ENCODE measurements at regions not wholly inside any gene's neighbourhood (a gene's known extent, or its start where the extent isn't known, plus 50 kb on each side); places are given as distances from the start of the nearest gene placed in this dataset.

DNA sequence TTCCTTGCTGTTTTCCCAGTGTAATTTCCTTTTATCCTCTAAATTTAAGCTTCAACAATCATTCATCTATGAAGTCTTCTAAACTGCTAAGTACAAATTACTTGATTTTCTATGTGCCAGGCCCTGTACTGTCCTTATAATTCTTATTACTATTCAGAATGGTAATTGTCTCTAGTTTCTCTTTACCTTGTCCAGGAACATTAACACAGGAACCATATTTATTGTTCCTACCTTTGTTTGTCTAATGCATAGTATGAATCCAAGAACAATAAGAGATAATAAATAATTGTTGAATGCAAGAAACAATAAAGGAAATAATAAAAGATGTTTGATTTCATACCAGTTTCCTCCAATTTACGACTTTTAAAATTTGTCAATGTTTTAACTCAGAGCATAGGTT is 1083.2 kb downstream of the ROBO2 start:
- no peak overlapping the region for H3K4me3 ChIP-seq (ENCODE audit: low read length)
- no peak for DNase-seq (ENCODE audit: low read depth)
- TF ChIP-seq, protein P1, sequence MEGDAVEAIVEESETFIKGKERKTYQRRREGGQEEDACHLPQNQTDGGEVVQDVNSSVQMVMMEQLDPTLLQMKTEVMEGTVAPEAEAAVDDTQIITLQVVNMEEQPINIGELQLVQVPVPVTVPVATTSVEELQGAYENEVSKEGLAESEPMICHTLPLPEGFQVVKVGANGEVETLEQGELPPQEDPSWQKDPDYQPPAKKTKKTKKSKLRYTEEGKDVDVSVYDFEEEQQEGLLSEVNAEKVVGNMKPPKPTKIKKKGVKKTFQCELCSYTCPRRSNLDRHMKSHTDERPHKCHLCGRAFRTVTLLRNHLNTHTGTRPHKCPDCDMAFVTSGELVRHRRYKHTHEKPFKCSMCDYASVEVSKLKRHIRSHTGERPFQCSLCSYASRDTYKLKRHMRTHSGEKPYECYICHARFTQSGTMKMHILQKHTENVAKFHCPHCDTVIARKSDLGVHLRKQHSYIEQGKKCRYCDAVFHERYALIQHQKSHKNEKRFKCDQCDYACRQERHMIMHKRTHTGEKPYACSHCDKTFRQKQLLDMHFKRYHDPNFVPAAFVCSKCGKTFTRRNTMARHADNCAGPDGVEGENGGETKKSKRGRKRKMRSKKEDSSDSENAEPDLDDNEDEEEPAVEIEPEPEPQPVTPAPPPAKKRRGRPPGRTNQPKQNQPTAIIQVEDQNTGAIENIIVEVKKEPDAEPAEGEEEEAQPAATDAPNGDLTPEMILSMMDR (IDR thresholded peaks at IDR 0.05; ENCODE audit: insufficient read depth, low read depth, low read length, missing control alignments): no peak

DNA sequence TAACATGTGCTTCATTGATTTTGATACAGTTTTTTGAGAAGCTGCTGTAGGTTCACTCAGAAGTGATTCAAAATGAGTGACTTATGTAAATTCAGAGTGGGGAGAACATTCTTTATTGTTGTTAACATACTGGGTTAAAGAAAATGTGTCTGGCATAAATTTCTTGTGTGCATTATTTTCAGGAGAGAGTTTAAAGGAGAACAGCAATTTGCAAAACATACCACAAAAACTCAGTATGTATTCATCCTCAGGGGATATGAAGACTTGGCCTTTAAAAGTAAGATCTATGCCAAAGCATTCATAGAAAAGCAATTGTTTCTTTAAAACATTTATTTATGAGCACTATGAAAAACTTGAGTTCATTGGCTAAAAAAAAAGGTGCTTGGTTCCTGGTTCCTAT is 1089.8 kb downstream of the ROBO2 start:
- no peak overlapping the region for H3K4me3 ChIP-seq (ENCODE audit: low read length)
- DNase-seq (ENCODE audit: low read depth): no peak
- TF ChIP-seq, protein P1 (IDR thresholded peaks at IDR 0.05; ENCODE audit: insufficient read depth, low read depth, low read length, missing control alignments): no peak

DNA sequence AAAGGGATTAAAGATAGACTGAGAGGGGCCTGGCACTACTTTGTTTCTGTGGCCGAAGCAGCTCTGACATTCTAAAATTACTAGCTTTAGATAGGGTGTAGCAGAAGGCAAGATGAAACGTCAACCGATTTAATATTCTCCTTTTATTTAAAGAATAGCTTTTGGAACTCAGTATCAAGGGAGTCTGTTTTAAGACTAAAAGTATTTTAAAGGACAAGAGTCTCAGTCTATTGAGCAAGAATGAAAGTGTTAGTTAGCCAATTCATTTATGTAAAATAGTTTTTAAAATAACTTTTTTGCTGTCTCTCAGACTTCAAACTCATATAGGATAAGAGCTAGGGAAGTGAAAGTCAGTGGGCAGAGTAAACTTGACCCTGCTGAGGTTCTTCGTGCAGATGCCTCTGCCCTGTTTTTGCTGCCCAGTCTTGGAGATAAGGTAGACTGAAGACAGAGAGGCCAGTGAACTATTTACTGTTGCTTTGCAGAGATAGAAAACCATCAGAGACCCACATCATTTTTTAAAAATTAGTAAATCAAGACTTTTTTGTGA is 1090.9 kb downstream of the ROBO2 start:
- no peak for DNase-seq (ENCODE audit: low read depth)
- no peak overlapping the region for H3K4me3 ChIP-seq (ENCODE audit: low read length)
- TF ChIP-seq, protein P1 (IDR thresholded peaks at IDR 0.05; ENCODE audit: insufficient read depth, low read depth, low read length, missing control alignments): no peak

DNA sequence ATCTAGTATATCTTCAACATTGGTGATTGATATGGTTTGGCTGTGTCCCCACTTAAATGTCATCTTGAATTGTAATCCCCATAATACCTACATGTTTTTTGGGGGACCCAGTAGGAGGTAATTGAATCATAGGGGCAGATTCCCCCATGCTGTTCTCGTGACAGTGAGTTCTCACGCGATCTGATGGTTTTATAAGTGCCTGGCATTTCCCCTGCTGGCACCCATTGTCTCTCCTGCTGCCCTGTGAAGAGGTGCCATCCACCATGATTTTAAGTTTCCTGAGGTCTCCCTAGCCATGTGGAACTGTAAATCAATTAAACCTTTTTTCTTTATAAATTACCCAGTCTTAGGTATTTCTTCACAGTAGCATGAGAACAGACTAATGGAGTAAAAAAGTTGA is 1094.6 kb downstream of the ROBO2 start:
- no peak overlapping the region for H3K4me3 ChIP-seq (ENCODE audit: low read length)
- TF ChIP-seq, protein P1 (IDR thresholded peaks at IDR 0.05; ENCODE audit: insufficient read depth, low read depth, low read length, missing control alignments): no peak

DNA sequence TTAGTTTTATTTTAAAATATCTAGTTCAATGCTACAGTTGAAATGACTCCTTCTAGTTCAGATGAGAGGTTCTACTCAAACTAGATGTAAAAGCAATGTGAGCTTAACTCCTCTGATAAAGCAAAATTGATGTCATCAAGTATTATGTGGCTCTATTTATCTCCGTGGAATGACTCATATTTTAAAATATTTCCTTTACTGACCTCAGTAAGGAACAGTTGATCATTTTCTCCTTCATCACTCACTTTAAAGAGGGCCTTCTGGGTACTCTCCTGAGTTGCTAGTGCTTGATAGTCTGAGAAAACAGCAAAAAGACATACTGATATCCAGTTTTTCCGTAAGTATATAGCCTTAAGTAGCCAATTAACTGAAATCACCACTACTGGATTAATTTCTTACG is 1099.3 kb downstream of the ROBO2 start:
- peak; percentile 53 for DNase-seq (ENCODE audit: low read depth)
- TF ChIP-seq, protein P1 (IDR thresholded peaks at IDR 0.05; ENCODE audit: insufficient read depth, low read depth, low read length, missing control alignments): no peak

More for the DNA sequence above, 1094.6 kb downstream of the ROBO2 start:
- DNase-seq (ENCODE audit: low read depth): no peak

DNA sequence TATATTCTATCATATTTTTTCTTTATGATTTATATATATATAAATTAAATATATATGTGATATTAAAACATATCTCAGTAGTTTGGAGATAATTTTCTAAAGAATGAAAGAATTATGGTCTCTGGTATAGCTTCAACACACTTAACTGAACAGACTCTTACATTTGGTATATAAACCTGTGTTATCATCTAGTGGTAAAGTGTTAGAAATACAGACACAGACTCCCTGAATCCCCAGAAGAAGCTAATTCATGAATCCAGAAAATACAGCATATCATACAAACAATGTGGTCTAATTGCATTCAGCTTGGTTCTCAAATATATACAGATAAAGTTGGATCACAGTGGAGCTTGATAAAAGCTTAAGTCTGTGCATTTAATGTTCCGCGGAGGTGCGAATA is 1100.4 kb downstream of the ROBO2 start:
- no peak overlapping the region for H3K4me3 ChIP-seq (ENCODE audit: low read length)
- no peak for DNase-seq (ENCODE audit: low read depth)
- TF ChIP-seq, protein P1 (IDR thresholded peaks at IDR 0.05; ENCODE audit: insufficient read depth, low read depth, low read length, missing control alignments): no peak

More for the DNA sequence above, 1099.3 kb downstream of the ROBO2 start:
- H3K4me3 ChIP-seq (ENCODE audit: low read length): no peak overlapping the region

DNA sequence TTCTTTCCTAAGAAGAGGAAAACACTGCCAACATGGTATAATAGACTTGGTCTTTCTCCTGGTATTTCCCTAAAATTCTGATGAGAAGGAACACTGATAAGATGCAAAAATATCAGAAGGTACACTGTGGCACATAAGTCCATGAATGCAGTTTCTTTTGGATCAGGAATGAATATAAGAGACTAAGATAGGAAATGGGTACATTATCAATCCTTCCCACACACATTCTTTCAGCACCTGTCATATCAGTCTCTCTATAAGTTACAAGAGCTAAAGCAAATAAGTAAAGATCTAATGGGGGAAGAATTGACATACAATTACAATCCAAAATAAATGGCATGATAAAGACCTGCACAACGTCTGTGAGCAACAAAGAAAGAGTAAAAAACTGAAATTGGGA is 1101.0 kb downstream of the ROBO2 start:
- no peak overlapping the region for H3K4me3 ChIP-seq (ENCODE audit: low read length)
- no peak for DNase-seq (ENCODE audit: low read depth)
- TF ChIP-seq, protein P1 (IDR thresholded peaks at IDR 0.05; ENCODE audit: insufficient read depth, low read depth, low read length, missing control alignments): no peak
